GM21526 (cell line): ENCODE measurements at regions not wholly inside any gene's neighbourhood (a gene's known extent, or its start where the extent isn't known, plus 50 kb on each side); places are given as distances from the start of the nearest gene placed in this dataset.

Source experiments
- ATAC-seq: cut with Tn5 transposase; IDR thresholded peaks from one replicate; pipeline ENCODE4 v1.9.1; 2021; ENCODE audit warnings: moderate library complexity; ENCODE audit not compliant: unreplicated experiment, low FRiP score

DNA sequence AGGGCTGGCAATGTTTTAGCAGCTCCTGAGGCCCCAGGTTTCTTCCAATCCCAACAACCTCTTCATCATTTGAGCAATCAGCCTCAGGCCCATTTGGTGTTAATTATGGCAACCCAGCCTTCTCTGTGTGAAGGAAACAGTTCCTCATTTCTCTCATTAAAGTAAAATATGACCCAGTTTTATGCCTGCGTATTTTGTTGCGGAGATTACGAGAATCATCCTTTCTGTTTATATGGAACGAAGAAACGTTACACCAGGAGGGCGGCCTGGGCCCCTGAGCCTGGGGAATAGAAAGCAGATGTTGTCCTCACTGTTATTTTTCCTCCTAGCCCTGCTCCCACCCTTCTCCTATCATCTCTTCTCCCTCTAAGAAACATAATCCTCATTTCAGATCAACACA, 332.2 kb upstream of the USP24 start:
- no peak for ATAC-seq

DNA sequence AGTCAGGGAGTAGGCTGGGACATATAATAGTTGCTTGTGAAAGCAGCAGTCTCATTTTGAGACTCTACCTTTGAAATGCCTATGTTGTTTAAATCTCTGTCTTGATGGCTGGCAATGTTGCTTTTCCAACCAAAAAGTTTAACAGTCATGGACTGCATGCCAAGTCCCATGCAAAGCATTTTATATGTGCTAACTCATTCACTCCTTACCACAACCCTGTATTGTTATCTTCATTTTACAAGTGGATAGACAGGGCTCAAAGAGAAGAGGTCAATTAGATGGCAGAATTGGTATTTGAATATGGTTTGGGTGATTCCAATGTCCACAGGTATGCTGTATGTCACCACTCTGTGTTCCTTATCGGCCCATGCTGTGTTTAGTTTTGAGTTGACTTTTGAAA, 331.4 kb upstream of the USP24 start:
- ATAC-seq, result no peak

DNA sequence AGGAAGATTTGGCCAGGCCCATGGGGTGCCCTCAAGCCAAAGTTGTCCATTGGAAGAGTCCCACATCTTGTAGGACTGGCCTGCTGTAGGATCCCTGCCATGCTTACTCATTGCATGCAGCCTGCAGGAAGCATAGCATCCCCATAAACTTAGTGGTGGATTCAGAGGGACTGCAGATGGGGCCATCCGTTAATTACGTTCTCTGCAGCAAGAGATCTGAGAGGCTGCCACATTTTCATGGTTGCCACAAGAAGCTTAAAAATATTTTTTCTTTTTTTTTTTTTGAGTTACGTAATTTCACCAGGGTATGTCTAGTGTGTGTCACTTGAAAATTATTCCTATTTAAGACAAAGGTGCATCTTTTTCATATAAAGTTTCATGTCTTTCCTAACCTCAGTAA, 329.7 kb upstream of the USP24 start:
- ATAC-seq, result no peak

DNA sequence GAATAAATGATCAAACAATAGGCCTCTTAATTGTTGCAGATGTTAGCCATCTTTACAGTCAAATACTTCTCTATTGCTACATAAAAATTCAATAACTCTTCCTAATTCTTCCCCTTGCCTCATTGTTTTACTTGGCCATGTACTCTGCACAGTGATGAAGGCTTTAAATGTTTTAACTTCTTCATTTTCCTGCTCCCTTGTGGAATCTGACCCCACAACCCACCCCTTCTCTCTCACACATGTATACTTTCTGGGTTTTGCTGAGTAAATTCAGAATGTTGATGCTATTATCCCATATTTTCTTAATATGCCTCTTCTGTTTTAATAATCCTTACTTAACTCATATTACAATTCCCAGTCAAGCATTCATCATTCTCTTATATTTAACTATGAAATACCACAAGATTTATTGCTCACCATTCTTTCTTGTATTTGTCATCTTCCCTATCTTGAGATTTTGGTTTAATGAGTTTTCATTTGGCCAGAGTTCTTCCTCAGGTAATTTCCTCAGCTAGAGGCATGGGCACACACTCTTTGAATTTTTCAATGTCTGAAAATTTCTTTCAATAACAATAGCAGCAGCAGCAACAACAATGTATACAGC, 327.8 kb upstream of the USP24 start:
- no peak for ATAC-seq

DNA sequence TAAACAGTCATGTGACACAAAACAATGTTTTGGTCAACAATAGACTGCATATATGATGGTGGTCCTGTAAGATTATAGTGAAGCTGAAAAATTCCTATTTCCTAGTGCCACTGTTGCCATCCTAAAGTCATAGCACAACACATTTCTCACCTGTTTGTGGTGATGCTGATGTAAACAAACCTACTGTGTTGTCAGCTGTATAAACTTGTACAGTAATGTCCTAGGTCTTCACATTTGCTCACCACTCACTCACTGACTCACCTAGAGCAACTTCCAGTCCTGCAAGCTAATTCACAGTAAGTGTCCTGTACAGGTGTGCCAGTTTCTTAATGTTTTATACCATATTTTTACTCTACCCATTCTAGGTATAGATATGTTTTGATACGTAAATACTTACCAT, 326.1 kb upstream of the USP24 start:
- ATAC-seq, result no peak

DNA sequence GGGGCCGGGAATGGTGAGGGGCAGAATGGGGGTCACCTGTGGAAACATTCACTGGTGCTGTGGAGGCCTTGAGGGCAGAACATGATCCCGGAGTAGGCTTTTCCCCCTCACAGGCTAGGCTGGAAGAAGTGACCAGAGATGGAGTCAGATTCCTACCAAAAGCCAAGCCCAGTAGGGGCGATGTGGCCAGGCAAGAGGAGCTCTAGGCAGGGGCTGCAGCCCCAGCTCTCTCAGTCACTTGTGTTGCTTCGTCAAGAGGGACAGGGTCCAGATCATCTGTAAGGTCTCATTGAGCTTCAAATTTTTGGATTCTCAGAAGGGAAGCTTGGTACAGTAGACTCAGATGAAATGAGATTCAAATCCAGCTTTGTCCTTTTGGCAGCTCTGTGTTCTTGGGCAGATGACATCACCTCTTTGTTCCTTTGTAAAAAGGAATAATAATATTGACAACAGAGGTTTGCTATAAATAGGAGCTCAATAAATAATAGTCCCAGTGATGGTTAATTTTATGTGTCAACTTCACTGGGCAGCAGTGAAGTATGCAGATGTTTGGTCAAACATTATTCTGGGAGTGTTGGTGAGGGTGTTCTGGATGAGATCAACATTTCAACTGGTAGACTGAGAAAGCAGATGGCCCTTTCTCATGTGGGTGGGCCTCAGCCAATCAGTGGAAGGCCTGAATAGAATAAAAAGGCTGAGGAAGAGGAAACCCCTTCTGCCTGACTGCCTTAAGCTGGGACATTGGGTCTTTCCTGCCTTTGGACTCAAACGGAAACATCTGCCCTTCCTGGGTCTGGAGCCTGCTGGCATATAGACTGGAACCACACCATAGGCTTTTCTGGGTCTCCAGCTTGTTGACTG, 324.7 kb upstream of the USP24 start:
- no peak for ATAC-seq

DNA sequence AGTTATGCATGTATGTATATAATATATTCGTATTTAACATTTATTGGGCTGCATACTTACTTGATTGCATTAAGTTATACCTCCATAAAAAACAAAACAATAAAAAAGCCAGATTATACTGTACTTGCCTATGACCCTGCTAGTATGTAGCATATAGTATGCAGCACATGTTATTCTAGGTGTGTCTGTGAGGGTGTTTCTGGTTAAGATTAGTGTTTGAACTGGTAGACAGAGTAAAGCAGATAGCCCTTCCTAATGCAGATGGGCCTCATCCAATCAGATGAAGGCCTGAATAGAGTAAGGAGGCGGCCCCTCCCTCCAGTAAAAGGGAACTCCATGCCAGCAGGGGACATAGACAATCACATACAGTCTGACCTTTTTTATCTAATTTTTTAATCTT, 323.3 kb upstream of the USP24 start:
- ATAC-seq, result no peak

DNA sequence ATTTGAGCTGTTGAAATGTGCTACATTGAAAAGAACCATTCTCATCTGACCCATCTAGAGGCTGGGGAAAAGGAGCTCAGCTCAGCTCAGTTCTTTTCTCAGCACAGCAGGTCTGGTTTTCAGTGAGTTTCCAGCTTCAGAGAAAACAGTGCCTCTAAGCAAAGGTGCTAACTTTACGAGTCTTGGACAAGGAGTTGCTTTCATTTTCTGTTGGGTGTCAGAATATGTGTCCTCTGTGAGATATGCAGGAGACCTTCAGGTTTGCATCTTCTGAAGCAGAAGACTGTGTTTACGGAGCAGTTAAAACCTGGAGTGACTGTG, 321.3 kb upstream of the USP24 start:
- no peak for ATAC-seq

DNA sequence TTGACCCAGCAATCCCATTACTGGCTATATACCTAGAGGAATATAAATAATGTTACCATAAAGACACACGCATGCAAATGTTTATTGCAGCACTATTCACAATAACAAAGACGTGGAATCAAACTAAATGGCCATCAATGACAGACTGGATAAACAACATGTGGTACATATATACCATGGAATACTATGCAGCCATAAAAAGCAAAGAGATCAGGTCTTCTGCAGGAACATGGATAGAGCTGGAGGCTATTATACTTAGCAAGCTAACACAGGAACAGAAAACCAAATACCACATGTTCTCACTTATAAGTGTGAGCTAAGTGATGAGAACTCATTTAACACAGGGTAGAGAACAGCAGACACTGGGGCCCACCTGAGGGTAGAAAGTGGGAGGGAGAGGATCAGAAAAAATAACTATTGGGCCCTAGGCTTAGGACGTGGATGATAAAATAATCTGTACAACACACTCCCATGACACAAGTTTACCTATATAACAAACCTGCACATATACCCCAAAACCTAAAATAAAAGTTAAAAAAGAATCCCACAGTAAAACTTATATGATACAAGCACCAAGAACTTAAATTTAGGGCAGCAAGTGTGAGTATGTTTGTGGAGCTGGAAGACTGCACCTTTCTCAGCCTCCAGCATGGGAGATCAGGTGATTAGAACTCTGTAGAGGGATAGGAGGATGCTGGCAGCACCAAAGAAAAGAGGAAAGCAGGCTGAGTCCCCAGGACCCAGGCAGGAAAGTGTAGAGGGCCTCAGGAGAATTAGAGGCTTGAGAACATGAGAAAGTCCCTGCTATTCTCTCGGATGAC, 320.8 kb upstream of the USP24 start:
- ATAC-seq, result no peak

DNA sequence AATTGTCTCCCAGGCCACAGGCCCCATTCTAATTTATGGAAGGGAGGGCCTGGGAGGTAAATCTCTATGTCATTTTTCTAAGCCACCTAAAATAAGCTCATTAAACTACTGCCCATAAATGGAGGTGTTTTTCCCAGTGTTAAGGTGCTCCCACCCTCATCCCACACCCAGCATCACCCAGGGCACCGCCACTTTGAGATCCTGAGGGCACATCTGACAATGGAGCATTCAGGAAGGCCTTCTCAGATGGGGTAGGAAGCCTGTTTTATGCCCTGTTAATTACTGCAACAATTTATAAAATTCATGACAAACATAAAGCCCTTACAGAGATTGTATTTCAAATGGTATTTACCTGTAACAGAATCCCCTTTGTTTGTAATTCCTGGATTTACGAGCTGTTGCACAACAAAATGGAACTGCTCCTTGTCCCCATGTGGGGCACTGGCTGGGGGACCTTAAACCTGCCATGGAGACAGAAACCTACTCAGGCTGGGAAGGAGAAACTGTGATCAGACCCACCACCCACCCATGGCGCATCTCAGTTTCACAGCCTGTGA, 319.5 kb upstream of the USP24 start:
- ATAC-seq, result no peak

DNA sequence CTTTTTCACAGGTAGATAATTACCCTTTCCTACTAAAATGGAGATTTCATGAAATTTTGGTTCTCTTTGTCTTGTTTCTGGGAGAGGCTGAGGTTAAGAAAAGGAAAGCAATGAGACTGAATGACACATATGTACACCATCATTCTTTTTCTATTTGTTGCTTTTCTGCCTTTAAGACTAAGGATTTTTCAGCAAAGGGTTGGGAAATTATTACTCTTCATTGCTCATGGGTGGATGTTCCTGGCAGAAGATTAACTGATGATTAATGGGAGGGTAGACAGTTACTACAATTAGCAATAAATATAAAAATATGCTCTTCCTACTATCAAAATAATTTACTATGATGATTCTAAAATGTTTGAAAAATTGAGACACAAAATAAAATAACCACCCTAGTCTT, 316.5 kb upstream of the USP24 start:
- ATAC-seq, result no peak

DNA sequence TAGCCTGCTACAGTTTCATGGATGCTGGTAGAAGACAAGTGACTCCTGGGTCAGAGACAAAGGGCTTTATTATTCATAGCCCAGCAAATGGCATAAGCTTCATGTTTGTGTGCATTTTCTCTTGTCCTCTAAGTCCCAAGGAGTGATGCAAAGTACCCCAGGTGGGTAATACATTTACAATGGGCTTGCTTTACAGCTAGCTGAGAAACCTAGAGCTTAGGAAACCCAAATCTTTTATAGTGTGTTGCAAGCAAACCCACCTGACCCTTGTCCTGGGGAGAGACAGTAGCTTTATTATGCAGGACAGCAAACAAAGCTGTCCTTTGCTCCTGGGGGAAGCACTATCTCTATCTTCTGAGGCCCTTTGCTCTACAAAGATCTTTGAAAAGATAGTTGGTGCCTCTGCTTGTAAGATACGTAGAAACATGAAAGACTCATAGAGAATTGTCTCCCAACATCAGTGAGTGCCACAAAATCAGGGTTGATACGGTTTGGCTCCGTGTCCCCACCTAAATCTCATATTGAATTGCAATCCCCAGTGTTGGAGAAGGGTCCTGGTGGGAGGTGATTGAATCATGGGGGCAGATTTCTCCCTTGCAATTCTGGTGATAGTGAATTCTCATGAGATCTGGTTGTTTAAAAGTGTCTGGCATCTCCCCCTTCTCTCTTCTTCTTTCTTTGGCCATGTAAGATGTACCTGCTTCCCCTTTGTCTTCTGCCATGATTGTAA, 315.8 kb upstream of the USP24 start:
- ATAC-seq, result no peak

DNA sequence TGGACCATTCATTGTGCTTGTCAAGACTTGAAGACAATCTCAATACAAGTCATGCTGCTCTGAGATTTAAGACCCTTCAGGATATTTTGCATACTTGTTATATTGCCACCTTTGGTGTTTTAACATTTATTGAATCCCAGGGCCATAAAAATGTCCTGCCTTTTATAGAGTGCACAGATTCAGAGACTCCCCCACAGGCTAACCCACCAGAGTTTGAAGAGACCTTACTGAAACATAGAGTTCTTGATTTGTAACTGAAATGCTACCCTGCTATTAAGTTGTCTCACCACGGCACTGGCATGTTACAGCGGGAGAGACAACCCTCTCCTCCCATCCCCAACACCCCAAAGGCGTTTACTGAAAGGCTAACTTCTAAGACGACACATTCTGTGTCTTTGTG, 313.9 kb upstream of the USP24 start:
- no peak for ATAC-seq

DNA sequence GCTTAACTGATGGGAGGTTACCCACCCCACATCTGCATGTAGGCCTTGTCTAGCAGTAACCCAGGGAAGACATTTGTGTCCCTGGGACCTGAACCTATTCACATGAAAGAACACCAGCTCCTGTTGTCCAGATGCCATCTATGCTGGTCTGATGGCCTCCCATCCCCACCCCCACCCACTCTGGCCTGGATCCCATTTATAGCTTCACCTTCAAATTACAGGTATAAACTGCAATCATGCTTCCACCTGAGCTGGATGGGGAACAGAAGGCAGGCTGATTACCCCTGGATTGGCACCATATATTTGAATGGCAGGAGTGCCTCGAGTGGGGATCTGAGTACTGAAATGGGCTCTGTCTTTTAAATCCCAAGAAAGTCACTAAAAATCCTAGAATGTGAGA, 312.7 kb upstream of the USP24 start:
- ATAC-seq, result no peak

DNA sequence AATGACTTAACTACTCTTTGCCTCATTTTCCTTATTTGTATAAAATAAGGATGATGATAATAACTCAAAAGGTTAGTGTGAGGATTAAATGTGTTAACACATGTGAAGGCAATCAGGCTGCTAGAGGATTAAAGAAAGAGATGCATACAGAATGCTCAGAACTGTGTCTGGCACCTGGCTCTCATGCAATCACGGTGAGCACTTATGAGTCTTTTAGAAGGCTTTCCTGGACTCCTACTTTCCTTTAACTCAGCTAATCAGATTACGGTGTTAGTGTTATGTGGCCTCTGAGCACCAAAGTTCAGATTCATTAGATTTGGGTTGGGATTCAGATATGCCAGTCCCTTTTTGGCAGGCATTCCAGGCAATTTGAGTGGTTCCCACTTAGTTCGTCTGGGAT, 311.6 kb upstream of the USP24 start:
- no peak for ATAC-seq

DNA sequence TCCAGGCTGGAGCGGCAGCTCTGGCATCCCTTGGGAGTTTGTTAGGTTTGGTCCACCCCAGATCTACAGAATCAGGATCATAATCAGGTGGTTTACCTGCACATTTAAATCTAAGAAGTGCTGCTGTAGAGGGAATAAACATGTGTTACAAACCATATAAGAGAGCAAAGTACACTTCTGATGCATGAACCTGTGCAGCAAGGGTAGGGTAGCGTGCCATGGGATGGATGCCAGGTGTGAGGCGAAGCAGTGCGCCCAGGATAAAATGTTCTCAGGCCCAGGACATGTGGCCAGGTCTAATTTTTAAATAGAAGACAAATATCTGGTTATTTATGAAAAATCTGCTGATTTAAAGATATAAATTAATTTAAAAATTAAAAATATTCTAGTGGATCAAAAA, 308.8 kb upstream of the USP24 start:
- no peak for ATAC-seq

DNA sequence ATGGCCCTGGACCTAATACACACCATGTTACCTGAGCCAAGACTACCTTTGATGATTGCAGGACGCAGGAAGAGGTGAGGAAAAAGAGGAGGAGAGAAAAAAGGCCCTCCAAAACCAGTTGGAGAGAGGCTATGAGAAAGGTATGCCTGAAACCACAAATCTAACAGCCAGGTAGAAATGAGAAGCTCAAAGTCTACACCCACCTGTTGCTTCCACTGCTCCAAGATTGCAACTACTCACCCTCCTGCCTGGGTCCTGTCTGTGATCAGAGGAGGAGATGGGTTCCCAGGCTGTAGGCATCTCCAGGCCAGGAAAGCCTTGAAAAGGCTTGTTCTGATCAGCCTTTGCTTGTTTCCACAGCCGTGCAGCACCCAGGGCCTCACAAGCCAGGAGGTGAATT, 307.8 kb upstream of the USP24 start:
- ATAC-seq, result no peak

DNA sequence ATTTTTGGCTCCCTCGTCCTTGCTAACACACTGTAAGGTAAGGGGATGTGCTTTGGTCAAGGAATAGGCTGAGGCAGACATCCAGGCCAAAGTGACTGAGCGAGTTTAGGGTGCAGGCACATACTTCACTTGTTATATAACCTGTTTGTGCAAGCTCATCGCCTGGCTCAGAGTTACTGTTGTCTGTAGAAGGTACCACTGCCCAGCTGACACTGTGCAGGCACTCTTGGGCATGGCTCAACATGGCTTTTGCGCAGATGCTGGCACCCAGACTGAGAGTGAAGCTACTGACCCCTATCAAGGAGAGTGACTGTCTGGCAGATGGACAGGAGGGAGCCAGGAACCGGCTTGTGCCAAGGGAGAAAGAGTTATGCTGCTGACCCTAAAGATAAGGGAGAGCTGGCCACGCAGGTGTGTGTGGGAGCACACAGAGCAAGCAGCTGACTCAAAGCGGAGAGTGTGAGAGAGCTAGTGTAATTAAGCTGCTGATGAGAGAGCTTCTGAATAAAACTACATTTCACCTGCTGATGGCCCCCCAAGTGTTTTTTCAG, 307.3 kb upstream of the USP24 start:
- ATAC-seq, result no peak

DNA sequence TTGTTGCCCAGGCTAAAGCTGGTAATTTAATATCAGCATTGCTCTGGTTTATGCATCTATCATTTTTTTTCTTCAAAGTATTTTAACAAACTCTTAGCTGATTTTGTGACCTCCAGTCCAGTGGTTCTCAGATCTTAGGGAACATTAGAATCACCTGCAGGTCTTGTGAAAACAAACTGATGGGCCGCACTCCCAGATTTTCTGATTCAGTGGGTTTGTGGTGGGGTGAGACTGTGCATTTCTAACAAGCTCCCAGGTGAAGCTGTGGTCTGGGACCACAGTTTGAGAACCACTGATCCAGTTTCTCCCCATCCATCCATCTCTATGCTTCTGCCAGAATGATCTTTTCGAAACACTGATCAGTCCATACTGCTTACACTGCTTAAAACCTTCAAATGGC, 305.7 kb upstream of the USP24 start:
- no peak for ATAC-seq

DNA sequence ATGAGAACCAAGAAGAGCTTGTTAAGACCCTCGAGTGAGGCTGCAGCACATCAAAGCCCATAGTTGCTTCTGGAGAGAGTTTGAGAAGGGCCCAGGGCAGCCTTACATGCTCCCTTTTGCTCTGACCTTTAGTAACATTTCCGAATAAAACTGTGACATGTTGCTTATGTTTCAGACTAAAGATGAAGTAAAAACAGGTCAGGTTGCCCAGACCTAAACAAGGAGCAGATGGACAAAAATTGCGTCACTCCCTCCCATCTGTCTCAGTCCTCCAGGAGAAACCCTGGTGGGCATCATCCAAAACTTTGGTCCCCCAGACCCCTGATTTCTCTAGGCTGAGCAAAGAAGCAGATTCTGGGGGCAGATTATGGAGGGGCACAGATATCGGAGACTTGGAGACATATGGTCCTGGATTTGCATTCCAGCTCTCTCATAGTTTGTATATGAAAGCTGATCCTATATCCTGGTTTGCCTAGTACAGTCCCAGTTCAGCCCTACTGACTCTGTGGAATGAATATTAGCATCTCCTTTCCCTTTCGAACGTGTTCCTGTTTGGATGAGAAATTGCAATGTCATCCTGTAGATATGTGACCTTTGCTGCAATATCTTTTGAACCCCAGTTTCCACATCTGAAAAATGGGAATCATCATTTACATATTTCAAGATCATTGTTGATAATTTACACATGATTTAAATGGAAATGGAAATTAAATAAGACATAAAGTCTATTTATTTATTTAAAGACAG, 304.9 kb upstream of the USP24 start:
- ATAC-seq, result no peak
